ENCODE measurements at regions not wholly inside any gene's neighbourhood (a gene's known extent, or its start where the extent isn't known, plus 50 kb on each side); places are given as distances from the start of the nearest gene placed in this dataset.

DNA sequence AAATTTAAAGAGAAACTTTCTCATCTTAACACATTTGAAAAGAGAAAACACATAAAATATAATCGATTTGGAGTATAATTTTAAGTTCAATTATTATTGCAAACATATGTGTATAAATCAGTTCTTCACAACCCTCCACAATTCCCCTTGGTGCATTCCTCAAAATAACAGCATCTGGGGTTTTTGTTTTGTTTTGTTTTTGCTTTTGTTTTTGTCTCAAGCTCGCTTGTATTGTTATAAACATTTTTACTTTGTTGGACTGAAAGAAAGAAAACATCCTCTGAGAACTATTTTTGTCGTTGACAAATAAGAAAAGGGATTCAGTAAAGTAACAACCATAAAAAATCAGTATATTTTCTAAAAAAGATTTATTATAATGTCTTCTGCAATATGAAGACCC, 60.2 kb upstream of the HIVEP1 start:
- TF ChIP-seq, protein P1, sequence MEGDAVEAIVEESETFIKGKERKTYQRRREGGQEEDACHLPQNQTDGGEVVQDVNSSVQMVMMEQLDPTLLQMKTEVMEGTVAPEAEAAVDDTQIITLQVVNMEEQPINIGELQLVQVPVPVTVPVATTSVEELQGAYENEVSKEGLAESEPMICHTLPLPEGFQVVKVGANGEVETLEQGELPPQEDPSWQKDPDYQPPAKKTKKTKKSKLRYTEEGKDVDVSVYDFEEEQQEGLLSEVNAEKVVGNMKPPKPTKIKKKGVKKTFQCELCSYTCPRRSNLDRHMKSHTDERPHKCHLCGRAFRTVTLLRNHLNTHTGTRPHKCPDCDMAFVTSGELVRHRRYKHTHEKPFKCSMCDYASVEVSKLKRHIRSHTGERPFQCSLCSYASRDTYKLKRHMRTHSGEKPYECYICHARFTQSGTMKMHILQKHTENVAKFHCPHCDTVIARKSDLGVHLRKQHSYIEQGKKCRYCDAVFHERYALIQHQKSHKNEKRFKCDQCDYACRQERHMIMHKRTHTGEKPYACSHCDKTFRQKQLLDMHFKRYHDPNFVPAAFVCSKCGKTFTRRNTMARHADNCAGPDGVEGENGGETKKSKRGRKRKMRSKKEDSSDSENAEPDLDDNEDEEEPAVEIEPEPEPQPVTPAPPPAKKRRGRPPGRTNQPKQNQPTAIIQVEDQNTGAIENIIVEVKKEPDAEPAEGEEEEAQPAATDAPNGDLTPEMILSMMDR (IDR thresholded peaks at IDR 0.05; ENCODE audit: insufficient read depth, low read length) = no peak
- TF ChIP-seq, protein P2, sequence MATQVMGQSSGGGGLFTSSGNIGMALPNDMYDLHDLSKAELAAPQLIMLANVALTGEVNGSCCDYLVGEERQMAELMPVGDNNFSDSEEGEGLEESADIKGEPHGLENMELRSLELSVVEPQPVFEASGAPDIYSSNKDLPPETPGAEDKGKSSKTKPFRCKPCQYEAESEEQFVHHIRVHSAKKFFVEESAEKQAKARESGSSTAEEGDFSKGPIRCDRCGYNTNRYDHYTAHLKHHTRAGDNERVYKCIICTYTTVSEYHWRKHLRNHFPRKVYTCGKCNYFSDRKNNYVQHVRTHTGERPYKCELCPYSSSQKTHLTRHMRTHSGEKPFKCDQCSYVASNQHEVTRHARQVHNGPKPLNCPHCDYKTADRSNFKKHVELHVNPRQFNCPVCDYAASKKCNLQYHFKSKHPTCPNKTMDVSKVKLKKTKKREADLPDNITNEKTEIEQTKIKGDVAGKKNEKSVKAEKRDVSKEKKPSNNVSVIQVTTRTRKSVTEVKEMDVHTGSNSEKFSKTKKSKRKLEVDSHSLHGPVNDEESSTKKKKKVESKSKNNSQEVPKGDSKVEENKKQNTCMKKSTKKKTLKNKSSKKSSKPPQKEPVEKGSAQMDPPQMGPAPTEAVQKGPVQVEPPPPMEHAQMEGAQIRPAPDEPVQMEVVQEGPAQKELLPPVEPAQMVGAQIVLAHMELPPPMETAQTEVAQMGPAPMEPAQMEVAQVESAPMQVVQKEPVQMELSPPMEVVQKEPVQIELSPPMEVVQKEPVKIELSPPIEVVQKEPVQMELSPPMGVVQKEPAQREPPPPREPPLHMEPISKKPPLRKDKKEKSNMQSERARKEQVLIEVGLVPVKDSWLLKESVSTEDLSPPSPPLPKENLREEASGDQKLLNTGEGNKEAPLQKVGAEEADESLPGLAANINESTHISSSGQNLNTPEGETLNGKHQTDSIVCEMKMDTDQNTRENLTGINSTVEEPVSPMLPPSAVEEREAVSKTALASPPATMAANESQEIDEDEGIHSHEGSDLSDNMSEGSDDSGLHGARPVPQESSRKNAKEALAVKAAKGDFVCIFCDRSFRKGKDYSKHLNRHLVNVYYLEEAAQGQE (IDR thresholded peaks at IDR 0.05; ENCODE audit: insufficient replicate concordance, low read depth) = no peak
- TF ChIP-seq POLR2AphosphoS5 (IDR thresholded peaks at IDR 0.05; ENCODE audit: low read depth) (no peak), GABPA (IDR thresholded peaks at IDR 0.05; ENCODE audit: low read depth) (no peak), SPI1 (IDR thresholded peaks at IDR 0.05; ENCODE audit: borderline replicate concordance, low read depth) (no peak)

Measured in HL-60 (cell line).